ENCODE measurements at regions not wholly inside any gene's neighbourhood (a gene's known extent, or its start where the extent isn't known, plus 50 kb on each side); places are given as distances from the start of the nearest gene placed in this dataset.

DNA sequence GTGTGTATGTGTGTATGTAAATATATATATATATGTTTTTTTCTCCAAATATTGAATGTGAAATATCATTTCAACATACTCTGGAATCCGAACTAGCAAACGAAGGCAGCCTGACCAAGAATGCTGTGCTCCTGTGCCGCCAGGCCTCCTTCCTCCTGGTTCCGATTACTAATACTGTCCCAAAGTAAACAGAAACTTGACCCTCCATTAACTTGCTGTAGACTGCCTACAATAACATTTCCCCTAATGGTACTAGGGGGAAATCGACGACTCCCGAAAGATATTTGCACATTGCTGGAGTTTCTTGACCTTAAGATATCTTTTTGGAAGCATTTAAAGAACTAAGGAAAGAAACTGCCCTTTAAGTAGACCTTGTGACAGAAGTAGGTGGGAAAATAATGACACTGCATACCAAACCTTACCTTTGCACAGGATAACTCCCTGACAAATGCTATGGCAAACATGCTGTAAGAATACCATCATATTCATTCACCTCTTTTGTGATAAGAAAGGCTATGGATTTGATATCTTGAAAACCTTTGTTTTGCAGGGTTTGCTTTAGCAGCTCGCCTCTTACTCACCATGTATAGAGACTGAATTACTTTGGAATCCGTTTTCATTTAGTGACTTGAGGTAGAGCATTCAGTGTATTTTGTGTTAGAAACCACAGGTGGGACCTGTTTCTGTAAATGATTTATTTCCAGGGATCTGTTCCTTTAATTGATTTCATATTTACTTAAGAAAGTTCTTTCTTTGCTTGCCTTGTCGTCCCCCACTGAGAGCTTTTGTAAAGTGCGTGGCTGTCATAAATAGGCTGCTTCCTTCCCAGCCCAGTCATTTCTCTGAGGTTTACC is 80.1 kb downstream of the KLF5 start:
- Histone ChIP-seq H4K20me1 (ENCODE audit: insufficient read depth) (no peaks in the 10 kb centered on the region), H3K79me2 (replicated peaks; ENCODE audit: insufficient read depth, low read length) (no peaks in the 10 kb centered on the region), H3K9me2 (ENCODE audit: insufficient read depth, low read length) (no peaks in the 10 kb centered on the region), H3K4me3 (ENCODE audit: low read length) (no peak overlapping the region), H3F3A (ENCODE audit: insufficient read depth, low read length, poor library complexity, severe bottlenecking) (no peaks in the 10 kb centered on the region), H3K9me3 (ENCODE audit: low read length) (no peaks in the 10 kb centered on the region), H2AFZ (ENCODE audit: low read depth, low read length) (no peak overlapping the region), H3K27ac (ENCODE audit: low read length) (no peak overlapping the region), H3K9ac (ENCODE audit: low read length) (no peak overlapping the region), H3K27me3 (ENCODE audit: insufficient read depth, low read depth, low read length) (no peaks in the 10 kb centered on the region), H3K36me3 (ENCODE audit: insufficient read depth, low read length) (no peaks in the 10 kb centered on the region), H3K4me2 (ENCODE audit: low read length) (no peak overlapping the region)
- TF ChIP-seq, protein P1, sequence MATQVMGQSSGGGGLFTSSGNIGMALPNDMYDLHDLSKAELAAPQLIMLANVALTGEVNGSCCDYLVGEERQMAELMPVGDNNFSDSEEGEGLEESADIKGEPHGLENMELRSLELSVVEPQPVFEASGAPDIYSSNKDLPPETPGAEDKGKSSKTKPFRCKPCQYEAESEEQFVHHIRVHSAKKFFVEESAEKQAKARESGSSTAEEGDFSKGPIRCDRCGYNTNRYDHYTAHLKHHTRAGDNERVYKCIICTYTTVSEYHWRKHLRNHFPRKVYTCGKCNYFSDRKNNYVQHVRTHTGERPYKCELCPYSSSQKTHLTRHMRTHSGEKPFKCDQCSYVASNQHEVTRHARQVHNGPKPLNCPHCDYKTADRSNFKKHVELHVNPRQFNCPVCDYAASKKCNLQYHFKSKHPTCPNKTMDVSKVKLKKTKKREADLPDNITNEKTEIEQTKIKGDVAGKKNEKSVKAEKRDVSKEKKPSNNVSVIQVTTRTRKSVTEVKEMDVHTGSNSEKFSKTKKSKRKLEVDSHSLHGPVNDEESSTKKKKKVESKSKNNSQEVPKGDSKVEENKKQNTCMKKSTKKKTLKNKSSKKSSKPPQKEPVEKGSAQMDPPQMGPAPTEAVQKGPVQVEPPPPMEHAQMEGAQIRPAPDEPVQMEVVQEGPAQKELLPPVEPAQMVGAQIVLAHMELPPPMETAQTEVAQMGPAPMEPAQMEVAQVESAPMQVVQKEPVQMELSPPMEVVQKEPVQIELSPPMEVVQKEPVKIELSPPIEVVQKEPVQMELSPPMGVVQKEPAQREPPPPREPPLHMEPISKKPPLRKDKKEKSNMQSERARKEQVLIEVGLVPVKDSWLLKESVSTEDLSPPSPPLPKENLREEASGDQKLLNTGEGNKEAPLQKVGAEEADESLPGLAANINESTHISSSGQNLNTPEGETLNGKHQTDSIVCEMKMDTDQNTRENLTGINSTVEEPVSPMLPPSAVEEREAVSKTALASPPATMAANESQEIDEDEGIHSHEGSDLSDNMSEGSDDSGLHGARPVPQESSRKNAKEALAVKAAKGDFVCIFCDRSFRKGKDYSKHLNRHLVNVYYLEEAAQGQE (IDR thresholded peaks at IDR 0.05; ENCODE audit: borderline replicate concordance) = no peak
- TF ChIP-seq MXI1 (conservative IDR thresholded peaks at IDR 0.05; ENCODE audit: poor library complexity, severe bottlenecking) = no peak
- TF ChIP-seq RAD21 (conservative IDR thresholded peaks at IDR 0.05) = no peak

DNA sequence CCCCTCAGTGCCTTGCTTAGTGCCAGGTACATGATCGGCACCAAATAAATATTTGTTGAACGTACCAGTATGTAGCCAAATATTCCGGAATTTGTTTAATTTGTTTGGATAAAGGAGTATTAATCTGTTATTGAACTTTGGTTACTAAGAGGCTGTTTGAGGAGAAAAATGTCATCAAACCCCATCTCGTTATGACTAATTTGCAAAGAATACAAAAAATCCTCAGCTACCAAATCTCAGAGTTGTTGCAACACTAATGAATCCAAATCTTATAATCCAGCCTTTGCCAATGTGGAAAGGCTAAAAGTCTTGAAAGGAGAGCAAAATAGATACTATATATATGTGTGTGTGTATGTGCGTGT is 79.5 kb downstream of the KLF5 start:
- H3K4me3 ChIP-seq (ENCODE audit: low read length) = no peak overlapping the region
- H3K27me3 ChIP-seq (ENCODE audit: insufficient read depth, low read depth, low read length) = no peaks in the 10 kb centered on the region
- no peaks in the 10 kb centered on the region for H3F3A ChIP-seq (ENCODE audit: insufficient read depth, low read length, poor library complexity, severe bottlenecking)
- H4K20me1 ChIP-seq (ENCODE audit: insufficient read depth) = no peaks in the 10 kb centered on the region
- H3K36me3 ChIP-seq (ENCODE audit: insufficient read depth, low read length) = no peaks in the 10 kb centered on the region
- no peak overlapping the region for H3K9ac ChIP-seq (ENCODE audit: low read length)
- H2AFZ ChIP-seq (ENCODE audit: low read depth, low read length) = no peak overlapping the region
- TF ChIP-seq, protein P1 (IDR thresholded peaks at IDR 0.05; ENCODE audit: borderline replicate concordance) = no peak
- no peak overlapping the region for H3K4me2 ChIP-seq (ENCODE audit: low read length)
- no peaks in the 10 kb centered on the region for H3K9me2 ChIP-seq (ENCODE audit: insufficient read depth, low read length)
- H3K27ac ChIP-seq (ENCODE audit: low read length) = no peak overlapping the region
- no peaks in the 10 kb centered on the region for H3K9me3 ChIP-seq (ENCODE audit: low read length)
- no peaks in the 10 kb centered on the region for H3K79me2 ChIP-seq (replicated peaks; ENCODE audit: insufficient read depth, low read length)

DNA sequence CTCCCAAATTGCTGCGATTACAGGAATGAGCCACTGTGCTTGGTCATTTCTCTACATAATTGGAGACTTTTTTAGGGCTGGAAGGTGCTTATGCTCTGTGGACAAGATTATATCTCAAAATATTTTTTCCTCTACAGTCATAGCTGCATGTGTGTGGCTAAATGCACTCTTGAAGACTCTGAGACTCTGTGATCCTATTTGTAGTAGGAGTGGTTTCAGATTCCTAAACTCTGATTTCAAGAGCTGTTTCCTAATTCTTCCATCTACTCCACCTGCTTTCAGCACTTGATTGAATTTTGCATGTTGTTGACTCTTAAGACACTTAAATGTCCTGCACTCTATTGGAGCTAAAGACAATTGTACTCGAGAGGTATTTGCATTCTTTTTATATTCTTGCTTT is 78.0 kb downstream of the KLF5 start:
- no peaks in the 10 kb centered on the region for H3F3A ChIP-seq (ENCODE audit: insufficient read depth, low read length, poor library complexity, severe bottlenecking)
- H3K9me2 ChIP-seq (ENCODE audit: insufficient read depth, low read length) = no peaks in the 10 kb centered on the region
- no peaks in the 10 kb centered on the region for H3K27me3 ChIP-seq (ENCODE audit: insufficient read depth, low read depth, low read length)
- H4K20me1 ChIP-seq (ENCODE audit: insufficient read depth) = no peaks in the 10 kb centered on the region
- H3K9ac ChIP-seq (ENCODE audit: low read length) = no peak overlapping the region
- no peaks in the 10 kb centered on the region for H3K79me2 ChIP-seq (replicated peaks; ENCODE audit: insufficient read depth, low read length)
- no peak overlapping the region for H3K4me3 ChIP-seq (ENCODE audit: low read length)
- H3K27ac ChIP-seq (ENCODE audit: low read length) = no peak overlapping the region
- H2AFZ ChIP-seq (ENCODE audit: low read depth, low read length) = no peak overlapping the region
- H3K4me2 ChIP-seq (ENCODE audit: low read length) = no peak overlapping the region
- no peaks in the 10 kb centered on the region for H3K36me3 ChIP-seq (ENCODE audit: insufficient read depth, low read length)
- H3K9me3 ChIP-seq (ENCODE audit: low read length) = no peaks in the 10 kb centered on the region
- TF ChIP-seq MXI1 (conservative IDR thresholded peaks at IDR 0.05; ENCODE audit: poor library complexity, severe bottlenecking) (no peak), RAD21 (conservative IDR thresholded peaks at IDR 0.05) (no peak), TAF1 (IDR thresholded peaks at IDR 0.05; ENCODE audit: low read depth) (no peak), EZH2 (IDR thresholded peaks at IDR 0.05; ENCODE audit: borderline replicate concordance, insufficient read depth, low read length, poor library complexity, severe bottlenecking) (no peak), SMC3 (conservative IDR thresholded peaks at IDR 0.05; ENCODE audit: poor library complexity) (no peak), EP300 (conservative IDR thresholded peaks at IDR 0.05; ENCODE audit: poor library complexity, severe bottlenecking) (no peak), POLR2AphosphoS5 (IDR thresholded peaks at IDR 0.05) (no peak)
- TF ChIP-seq, protein P1 (IDR thresholded peaks at IDR 0.05; ENCODE audit: borderline replicate concordance) = no peak

Data from neural cell (in vitro differentiated cells).